K562 (cell line): ENCODE measurements at regions not wholly inside any gene's neighbourhood (a gene's known extent, or its start where the extent isn't known, plus 50 kb on each side); places are given as distances from the start of the nearest gene placed in this dataset.

Experiments
- ATAC-seq: fragments of 200-7000 bp; cut with Tn5 transposase; 3 replicates; pipeline ENCODE4 v1.9.1; 2020; ENCODE audit warnings: moderate library complexity
- BruUV-seq: library from RNA; stranded (reverse); fragments of 400-500 nt; replicated peaks from 2 replicates; lab custom pipeline; 2021; lab: Mats Ljungman, UMichigan
- CTCF ChIA-PET: fragments of 300-600 bp; formaldehyde crosslinking; extraction: SDS; loops from one replicate; lab custom pipeline; 2021; ENCODE audit warnings: low intra/inter-chr PET ratio; lab: Yijun Ruan, JAX
- POLR2A ChIA-PET: fragments of 300-600, 350-650 bp; sonication (Branson Sonifier 250); formaldehyde crosslinking; extraction: SDS; loops from one replicate; lab custom pipeline; 2021; ENCODE audit warnings: antibody characterized with exemption, inconsistent platforms; lab: Yijun Ruan, JAX
- DNase-seq, 4 experiments: peaks; one replicate each; pipeline versions ENCODE4 v3.0.0 to v3.0.0-alpha.2; 2011 to 2018; ENCODE audit warnings: low spot score in 3 of 4, mixed read lengths in 3 of 4; ENCODE audit errors: extremely low read depth in 1 of 4
- FAIRE-seq: peaks from 2 replicates; lab custom pipeline; 2011; peaks lifted over from hg19 to GRCh38; lab: Jason Lieb, UNC
- H2AFZ ChIP-seq: 2 replicates; pipeline ENCODE4 v1.6.0; 2011; ENCODE audit warnings: low read depth, low read length, control low read depth, inconsistent platforms
- H3K27ac ChIP-seq: fragments of 200-600 bp; 3 replicates; pipeline ENCODE4 v1.8.0; 2011; ENCODE audit warnings: low read depth, mild to moderate bottlenecking, control low read depth, inconsistent platforms, low read length, moderate library complexity, mixed read lengths; ENCODE audit errors: extremely low read depth
- H3K27me3 ChIP-seq, 2 experiments: fragments of 300-600 bp in 1 of 2; 2 replicates in 1 of 2; 3 replicates in 1 of 2; pipeline versions ENCODE4 v1.6.0 to v1.8.0; 2011; ENCODE audit warnings: inconsistent platforms in 2 of 2, low read length in 2 of 2, mild to moderate bottlenecking in 1 of 2, mixed read lengths in 1 of 2, moderate library complexity in 1 of 2; ENCODE audit not compliant: control insufficient read depth in 2 of 2, insufficient read depth in 2 of 2
- H3K36me3 ChIP-seq: fragments of 300-600 bp; 3 replicates; pipeline ENCODE4 v1.8.0; 2011; ENCODE audit warnings: mild to moderate bottlenecking, low read length, inconsistent platforms; ENCODE audit not compliant: control insufficient read depth, insufficient read depth
- H3K4me1 ChIP-seq, 2 experiments: fragments of 200-600 bp in 1 of 2; replicated peaks in 1 of 2; 2 replicates in 1 of 2; 3 replicates in 1 of 2; pipeline versions ENCODE4 v1.5.1 to v1.8.0; 2011; ENCODE audit warnings: inconsistent platforms in 2 of 2, low read length in 2 of 2, mild to moderate bottlenecking in 1 of 2, mixed read lengths in 1 of 2, moderate library complexity in 1 of 2; ENCODE audit not compliant: control insufficient read depth in 2 of 2, insufficient read depth in 2 of 2
- H3K4me2 ChIP-seq: 2 replicates; pipeline ENCODE4 v1.6.1; 2011; ENCODE audit warnings: low read length, control low read depth, inconsistent platforms, mixed read lengths; ENCODE audit not compliant: insufficient read depth
- H3K4me3 ChIP-seq: fragments of 200-600 bp; sonication (generic), shearing (Covaris generic); 2 replicates; pipeline ENCODE4 v1.5.1; 2016; ENCODE audit warnings: control low read depth, inconsistent platforms
- H3K79me2 ChIP-seq: fragments of 200-600 bp; 3 replicates; pipeline ENCODE4 v1.8.0; 2011; ENCODE audit warnings: low read length, inconsistent platforms; ENCODE audit not compliant: control insufficient read depth, insufficient read depth
- H3K9ac ChIP-seq, 2 experiments: 2 replicates each; pipeline versions ENCODE4 v1.6.0 to v1.6.1; 2011; ENCODE audit warnings: low read depth in 2 of 2, low read length in 2 of 2, control low read depth in 1 of 2, inconsistent platforms in 1 of 2, mild to moderate bottlenecking in 1 of 2, mixed read lengths in 1 of 2; ENCODE audit not compliant: insufficient read depth in 1 of 2
- H3K9me1 ChIP-seq: one replicate; pipeline ENCODE4 v1.6.0; 2011; ENCODE audit warnings: inconsistent platforms, mild to moderate bottlenecking, low read length, moderate library complexity; ENCODE audit not compliant: control insufficient read depth, insufficient read depth
- H3K9me3 ChIP-seq: replicated peaks from 2 replicates; pipeline ENCODE4 v1.5.1; 2011; ENCODE audit warnings: low read depth, low read length, inconsistent platforms; ENCODE audit not compliant: control insufficient read depth, insufficient read depth
- H4K20me1 ChIP-seq: replicated peaks from 2 replicates; pipeline ENCODE4 v1.6.1; 2011; ENCODE audit warnings: low read length, inconsistent platforms, mixed read lengths; ENCODE audit not compliant: control insufficient read depth, insufficient read depth
- FOXJ3 ChIP-seq: sonication (generic); formaldehyde crosslinking; IDR thresholded peaks from 2 replicates; pipeline ENCODE4 v1.4.0; 2020; ENCODE audit warnings: mild to moderate bottlenecking, missing genetic modification reagents
- POU5F1 ChIP-seq: fragments of 150-350 bp; IDR thresholded peaks from 2 replicates; pipeline ENCODE4 v1.6.1; 2014; ENCODE audit warnings: borderline replicate concordance, low read length, low read depth, mild to moderate bottlenecking; ENCODE audit not compliant: partially characterized antibody
- TBP ChIP-seq: optimal IDR thresholded peaks from 2 replicates; pipeline ENCODE3; 2011; ENCODE audit warnings: low read depth, low read length, improper control_type of control experiment
- ZNF586 ChIP-seq: fragments of 450-650 bp; formaldehyde crosslinking; conservative IDR thresholded peaks from 2 replicates; pipeline ENCODE4 v1.4.0; 2020; ENCODE audit warnings: mild to moderate bottlenecking, moderate library complexity
- WGBS: fragments of 100-300 bp; shearing (Covaris generic); methylation state at CpG from one replicate; pipeline ENCODE4 v1.1.6; 2016; ENCODE audit warnings: low coverage, mixed read lengths; ENCODE audit not compliant: insufficient coverage; ENCODE audit errors: missing lambda C conversion rate; 5-methylcytosine and 5-hydroxymethylcytosine counted together
- in situ Hi-C: fragments of 300-500 bp; cut with MboI; formaldehyde crosslinking; loops from 4 replicates; pipeline ENCODE4 v1.15.0; 2018; ENCODE audit warnings: inconsistent platforms, mixed read lengths
- intact Hi-C: fragments of 100-400 bp; cut with micrococcal nuclease; formaldehyde crosslinking; loops from 2 replicates; pipeline ENCODE4 v1.14.2; 2022
- TF ChIP-seq, protein P1 (sequence below): sonication (generic); IDR thresholded peaks from 2 replicates; pipeline ENCODE4 v1.6.1; 2016

DNA sequence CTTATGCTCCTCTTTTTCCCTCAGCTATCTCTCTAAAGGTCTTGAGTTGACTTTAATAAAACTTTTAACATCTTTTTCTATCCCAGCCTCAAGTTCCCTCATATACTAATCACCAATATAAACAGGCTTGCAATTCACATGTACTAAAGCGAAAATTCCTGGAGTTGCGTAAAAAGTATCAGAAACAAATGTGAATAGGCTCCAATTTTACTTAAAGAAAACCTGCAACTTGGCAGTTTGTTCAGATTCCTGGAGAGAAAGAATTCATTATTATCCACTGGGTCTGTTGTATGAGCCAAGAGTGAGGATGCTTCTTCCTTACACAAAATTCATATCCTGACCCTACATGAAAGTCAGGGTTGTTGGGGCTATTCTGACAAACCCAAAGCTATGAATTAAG is 384.2 kb downstream of the DTWD2 start (continued):
- TF ChIP-seq POU5F1 (no peak), FOXJ3 (CRISPR knock-in tag) (no peak)

GRCh38 chr5:118603278-118603677 is 385.1 kb downstream of the DTWD2 start:
- H3K9ac ChIP-seq, result no peak overlapping the region
- H4K20me1 ChIP-seq, result no peaks in the 10 kb centered on the region
- ATAC-seq, result no peak
- no peak for DNase-seq
- no peak for FAIRE-seq
- no peaks in the 10 kb centered on the region for H3K27me3 ChIP-seq
- H3K79me2 ChIP-seq, result no peaks in the 10 kb centered on the region
- intact Hi-C loops, result no loop called here
- H3K27ac ChIP-seq, result no peak overlapping the region
- POLR2A ChIA-PET, result no interaction called here
- no peaks in the 10 kb centered on the region for H3K9me1 ChIP-seq
- no TSS peak for BruUV-seq
- H3K4me2 ChIP-seq, result no peak overlapping the region
- no peaks in the 10 kb centered on the region for H3K36me3 ChIP-seq
- no peak overlapping the region for H3K4me3 ChIP-seq
- CTCF ChIA-PET, result no interaction called here
- H3K9me3 ChIP-seq, result no peaks in the 10 kb centered on the region
- H2AFZ ChIP-seq, result no peak overlapping the region
- in situ Hi-C loops, result no loop called here
- 0% methylated on average over 3 of the region's 3 CpGs for WGBS
- TF ChIP-seq TBP, result no peak
- TF ChIP-seq, protein P1, sequence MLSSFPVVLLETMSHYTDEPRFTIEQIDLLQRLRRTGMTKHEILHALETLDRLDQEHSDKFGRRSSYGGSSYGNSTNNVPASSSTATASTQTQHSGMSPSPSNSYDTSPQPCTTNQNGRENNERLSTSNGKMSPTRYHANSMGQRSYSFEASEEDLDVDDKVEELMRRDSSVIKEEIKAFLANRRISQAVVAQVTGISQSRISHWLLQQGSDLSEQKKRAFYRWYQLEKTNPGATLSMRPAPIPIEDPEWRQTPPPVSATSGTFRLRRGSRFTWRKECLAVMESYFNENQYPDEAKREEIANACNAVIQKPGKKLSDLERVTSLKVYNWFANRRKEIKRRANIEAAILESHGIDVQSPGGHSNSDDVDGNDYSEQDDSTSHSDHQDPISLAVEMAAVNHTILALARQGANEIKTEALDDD, result no peak
- H3K4me1 ChIP-seq, result no peaks in the 10 kb centered on the region

GRCh38 chr5:118598311-118598710 is 390.0 kb downstream of the DTWD2 start:
- H3K27ac ChIP-seq, result no peak overlapping the region
- H3K9me3 ChIP-seq, result no peaks in the 10 kb centered on the region
- no peaks in the 10 kb centered on the region for H3K79me2 ChIP-seq
- DNase-seq (no peak), ATAC-seq (no peak)
- intact Hi-C loops, result no loop called here
- H3K27me3 ChIP-seq, result no peaks in the 10 kb centered on the region
- H2AFZ ChIP-seq, result no peak overlapping the region
- no peak overlapping the region for H3K4me3 ChIP-seq
- H3K4me2 ChIP-seq, result no peak overlapping the region
- CTCF ChIA-PET, result no interaction called here
- H3K9ac ChIP-seq, result no peak overlapping the region
- no peak for TF ChIP-seq ZNF586 (CRISPR knock-in tag)
- TF ChIP-seq, all 486 proteins: peak for 0
- WGBS, result 0% methylated on average over 3 of the region's 3 CpGs
- no peaks in the 10 kb centered on the region for H3K36me3 ChIP-seq
- no peak for FAIRE-seq
- no TSS peak for BruUV-seq
- H3K4me1 ChIP-seq, result no peaks in the 10 kb centered on the region
- no peaks in the 10 kb centered on the region for H3K9me1 ChIP-seq
- in situ Hi-C loops, result no loop called here
- POLR2A ChIA-PET, result no interaction called here
- H4K20me1 ChIP-seq, result no peaks in the 10 kb centered on the region
